ENCODE measurements at regions not wholly inside any gene's neighbourhood (a gene's known extent, or its start where the extent isn't known, plus 50 kb on each side); places are given as distances from the start of the nearest gene placed in this dataset.

DNA sequence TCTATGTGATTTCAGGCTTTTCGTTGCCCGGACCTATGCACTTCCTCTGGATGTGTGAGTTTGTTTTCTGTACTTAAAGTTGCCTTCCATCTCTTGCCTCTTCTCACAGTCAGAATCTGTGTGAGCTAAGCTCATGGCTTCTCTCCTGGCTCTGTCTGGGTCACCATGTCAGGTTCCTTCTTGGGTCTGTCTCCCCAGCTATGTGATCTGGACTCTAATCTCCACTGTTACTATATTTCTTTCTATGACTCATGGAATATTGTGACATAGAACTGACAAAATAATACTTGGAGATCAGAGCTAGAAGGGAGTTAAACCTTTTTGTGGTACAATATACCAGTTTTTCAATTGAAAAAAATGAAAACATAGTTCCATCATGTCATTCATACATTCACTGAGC is 172.7 kb upstream of the FGGY start (continued):
- TF ChIP-seq CHD2 (IDR thresholded peaks at IDR 0.05; ENCODE audit: low read length) (no peak), GABPA (IDR thresholded peaks at IDR 0.05; ENCODE audit: borderline replicate concordance, insufficient read depth, low read length) (no peak), RAD21 (IDR thresholded peaks at IDR 0.05 in 1 of 2, conservative IDR thresholded peaks at IDR 0.05 in 1 of 2; ENCODE audit: low read depth in 2 of 2, low read length in 2 of 2) (no peak), TCF12 (IDR thresholded peaks at IDR 0.05; ENCODE audit: low read depth, low read length) (no peak), HDAC2 (IDR thresholded peaks at IDR 0.05; ENCODE audit: borderline replicate concordance in 1 of 2, low read depth in 2 of 2, low read length in 2 of 2) (no peak), POLR2AphosphoS5 (IDR thresholded peaks at IDR 0.05; ENCODE audit: low read depth, low read length) (no peak)
- TF ChIP-seq, protein P1, sequence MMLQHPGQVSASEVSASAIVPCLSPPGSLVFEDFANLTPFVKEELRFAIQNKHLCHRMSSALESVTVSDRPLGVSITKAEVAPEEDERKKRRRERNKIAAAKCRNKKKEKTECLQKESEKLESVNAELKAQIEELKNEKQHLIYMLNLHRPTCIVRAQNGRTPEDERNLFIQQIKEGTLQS (IDR thresholded peaks at IDR 0.05; ENCODE audit: insufficient read depth, low read depth, low read length): no peak

Data from H1 (cell line).